ENCODE measurements at regions not wholly inside any gene's neighbourhood (a gene's known extent, or its start where the extent isn't known, plus 50 kb on each side); places are given as distances from the start of the nearest gene placed in this dataset.

DNA sequence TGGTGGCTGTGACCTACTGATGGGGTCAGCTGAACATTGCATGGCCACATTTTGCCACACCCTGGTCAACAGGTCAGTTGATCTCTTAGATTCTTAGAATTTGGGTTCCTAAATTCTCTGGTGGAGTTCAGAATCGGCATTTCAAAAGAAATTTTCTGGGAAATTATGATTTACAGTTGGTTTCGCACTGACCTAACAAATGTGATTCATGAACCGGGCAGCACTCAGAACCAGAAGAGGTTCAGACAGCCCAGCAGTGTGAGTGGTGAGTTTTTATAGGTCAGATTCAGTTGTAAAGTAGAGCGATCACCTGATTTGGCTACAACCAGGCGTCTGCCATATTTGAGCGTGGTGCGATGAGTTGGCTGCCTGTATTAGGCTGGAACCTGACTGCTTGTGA is 163.7 kb upstream of the GAS1 start:
- no peak for TF ChIP-seq POLR2A (IDR thresholded peaks at IDR 0.05)
- TF ChIP-seq, protein P1, sequence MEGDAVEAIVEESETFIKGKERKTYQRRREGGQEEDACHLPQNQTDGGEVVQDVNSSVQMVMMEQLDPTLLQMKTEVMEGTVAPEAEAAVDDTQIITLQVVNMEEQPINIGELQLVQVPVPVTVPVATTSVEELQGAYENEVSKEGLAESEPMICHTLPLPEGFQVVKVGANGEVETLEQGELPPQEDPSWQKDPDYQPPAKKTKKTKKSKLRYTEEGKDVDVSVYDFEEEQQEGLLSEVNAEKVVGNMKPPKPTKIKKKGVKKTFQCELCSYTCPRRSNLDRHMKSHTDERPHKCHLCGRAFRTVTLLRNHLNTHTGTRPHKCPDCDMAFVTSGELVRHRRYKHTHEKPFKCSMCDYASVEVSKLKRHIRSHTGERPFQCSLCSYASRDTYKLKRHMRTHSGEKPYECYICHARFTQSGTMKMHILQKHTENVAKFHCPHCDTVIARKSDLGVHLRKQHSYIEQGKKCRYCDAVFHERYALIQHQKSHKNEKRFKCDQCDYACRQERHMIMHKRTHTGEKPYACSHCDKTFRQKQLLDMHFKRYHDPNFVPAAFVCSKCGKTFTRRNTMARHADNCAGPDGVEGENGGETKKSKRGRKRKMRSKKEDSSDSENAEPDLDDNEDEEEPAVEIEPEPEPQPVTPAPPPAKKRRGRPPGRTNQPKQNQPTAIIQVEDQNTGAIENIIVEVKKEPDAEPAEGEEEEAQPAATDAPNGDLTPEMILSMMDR (IDR thresholded peaks at IDR 0.05), result no peak
- TF ChIP-seq POLR2AphosphoS5 (IDR thresholded peaks at IDR 0.05), result no peak

Data from suprapubic skin (tissue), 4 donors.